GM23338 (cell line): ENCODE measurements at regions not wholly inside any gene's neighbourhood (a gene's known extent, or its start where the extent isn't known, plus 50 kb on each side); places are given as distances from the start of the nearest gene placed in this dataset.

Source experiments
- CTCF ChIP-seq, 2 experiments: fragments of 200-600 bp in 1 of 2; sonication (generic) in 1 of 2; conservative IDR thresholded peaks; 2 replicates each; pipeline versions ENCODE4 v1.5.1 to v1.6.1; 2016 to 2017; ENCODE audit warnings: antibody characterized with exemption in 2 of 2, low read depth in 2 of 2, mild to moderate bottlenecking in 2 of 2, moderate library complexity in 1 of 2
- EZH2 ChIP-seq: fragments of 200-600 bp; sonication (generic); IDR thresholded peaks from one replicate; pipeline ENCODE4 v1.8.0; 2017; ENCODE audit warnings: antibody characterized with exemption, mild to moderate bottlenecking, low read depth; ENCODE audit not compliant: unreplicated experiment
- EZH2phosphoT487 ChIP-seq: fragments of 200-600 bp; sonication (generic); IDR thresholded peaks from one replicate; pipeline ENCODE4 v1.8.1; 2018; ENCODE audit warnings: antibody characterized with exemption; ENCODE audit not compliant: unreplicated experiment
- REST ChIP-seq: IDR thresholded peaks from one replicate; pipeline ENCODE4 v1.6.1; 2018; ENCODE audit warnings: antibody characterized with exemption; ENCODE audit not compliant: unreplicated experiment

GRCh38 chr2:180761224-180761623 is 219.2 kb upstream of the UBE2E3 start:
- no peak for TF ChIP-seq CTCF (conservative IDR thresholded peaks at IDR 0.05; ENCODE audit: low read depth in 2 of 2)
- TF ChIP-seq EZH2phosphoT487, result no peak
- no peak for TF ChIP-seq REST
- TF ChIP-seq EZH2, result no peak
